ENCODE measurements at regions not wholly inside any gene's neighbourhood (a gene's known extent, or its start where the extent isn't known, plus 50 kb on each side); places are given as distances from the start of the nearest gene placed in this dataset.

DNA sequence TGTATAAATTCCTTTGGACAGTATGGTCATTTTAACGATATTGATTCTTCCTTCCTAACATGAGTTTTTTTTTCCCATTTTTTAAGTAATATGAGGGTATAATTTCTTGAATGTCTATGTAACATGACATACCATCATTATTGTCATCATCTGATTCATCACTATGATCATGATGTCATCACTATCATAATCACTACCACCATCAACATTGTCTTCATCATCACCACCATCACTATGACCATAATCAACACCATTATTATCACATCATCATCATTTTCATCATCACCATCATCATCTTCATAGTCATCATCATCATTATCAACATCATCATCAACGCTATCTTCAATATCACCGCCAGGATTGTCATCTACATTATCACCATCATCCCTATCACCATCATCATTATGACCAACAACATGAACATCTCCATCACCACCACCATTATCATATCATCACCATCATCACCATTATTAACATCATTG, 1377.2 kb downstream of the CDY2B start:
- no peak for DNase-seq (ENCODE audit: low spot score in 2 of 2)
- Histone ChIP-seq H3K27ac (no peak overlapping the region), H3K36me3 (no peaks in the 10 kb centered on the region), H3K9me3 (no peaks in the 10 kb centered on the region), H3K4me3 (no peak overlapping the region), H3K27me3 (no peaks in the 10 kb centered on the region), H3K4me1 (no peaks in the 10 kb centered on the region)
- no CpG with 5 or more reads among the region's 3 CpGs for WGBS
- TF ChIP-seq POLR2A (IDR thresholded peaks at IDR 0.05) (no peak), EP300 (IDR thresholded peaks at IDR 0.05) (no peak), POLR2AphosphoS5 (IDR thresholded peaks at IDR 0.05) (no peak)
- TF ChIP-seq, protein P1, sequence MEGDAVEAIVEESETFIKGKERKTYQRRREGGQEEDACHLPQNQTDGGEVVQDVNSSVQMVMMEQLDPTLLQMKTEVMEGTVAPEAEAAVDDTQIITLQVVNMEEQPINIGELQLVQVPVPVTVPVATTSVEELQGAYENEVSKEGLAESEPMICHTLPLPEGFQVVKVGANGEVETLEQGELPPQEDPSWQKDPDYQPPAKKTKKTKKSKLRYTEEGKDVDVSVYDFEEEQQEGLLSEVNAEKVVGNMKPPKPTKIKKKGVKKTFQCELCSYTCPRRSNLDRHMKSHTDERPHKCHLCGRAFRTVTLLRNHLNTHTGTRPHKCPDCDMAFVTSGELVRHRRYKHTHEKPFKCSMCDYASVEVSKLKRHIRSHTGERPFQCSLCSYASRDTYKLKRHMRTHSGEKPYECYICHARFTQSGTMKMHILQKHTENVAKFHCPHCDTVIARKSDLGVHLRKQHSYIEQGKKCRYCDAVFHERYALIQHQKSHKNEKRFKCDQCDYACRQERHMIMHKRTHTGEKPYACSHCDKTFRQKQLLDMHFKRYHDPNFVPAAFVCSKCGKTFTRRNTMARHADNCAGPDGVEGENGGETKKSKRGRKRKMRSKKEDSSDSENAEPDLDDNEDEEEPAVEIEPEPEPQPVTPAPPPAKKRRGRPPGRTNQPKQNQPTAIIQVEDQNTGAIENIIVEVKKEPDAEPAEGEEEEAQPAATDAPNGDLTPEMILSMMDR (IDR thresholded peaks at IDR 0.05), result no peak

DNA sequence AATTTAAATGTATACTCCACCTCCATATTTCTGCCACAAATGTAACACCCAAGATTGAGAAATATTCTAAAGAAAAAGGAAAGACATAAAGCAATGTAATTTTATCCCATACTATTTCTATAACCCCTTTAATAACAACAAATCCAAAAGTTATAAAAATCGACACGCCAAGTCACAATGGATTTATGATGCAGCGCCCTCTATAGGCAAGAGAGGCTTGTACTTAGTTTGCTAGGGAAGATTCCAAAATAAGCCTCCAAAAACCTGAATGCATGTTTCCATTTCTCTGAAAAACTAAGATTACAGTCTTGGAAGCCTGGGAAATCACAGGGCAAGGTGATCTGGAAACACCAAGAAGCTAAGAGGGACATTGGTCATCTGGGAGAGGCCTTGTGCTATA, 1389.3 kb downstream of the CDY2B start:
- TF ChIP-seq EP300 (IDR thresholded peaks at IDR 0.05), result no peak
- TF ChIP-seq POLR2AphosphoS5 (IDR thresholded peaks at IDR 0.05), result no peak
- TF ChIP-seq POLR2A (IDR thresholded peaks at IDR 0.05), result no peak
- TF ChIP-seq, protein P1 (IDR thresholded peaks at IDR 0.05), result no peak
- WGBS, result no CpG with 5 or more reads among the region's 3 CpGs
- H3K36me3 ChIP-seq, result no peaks in the 10 kb centered on the region

DNA sequence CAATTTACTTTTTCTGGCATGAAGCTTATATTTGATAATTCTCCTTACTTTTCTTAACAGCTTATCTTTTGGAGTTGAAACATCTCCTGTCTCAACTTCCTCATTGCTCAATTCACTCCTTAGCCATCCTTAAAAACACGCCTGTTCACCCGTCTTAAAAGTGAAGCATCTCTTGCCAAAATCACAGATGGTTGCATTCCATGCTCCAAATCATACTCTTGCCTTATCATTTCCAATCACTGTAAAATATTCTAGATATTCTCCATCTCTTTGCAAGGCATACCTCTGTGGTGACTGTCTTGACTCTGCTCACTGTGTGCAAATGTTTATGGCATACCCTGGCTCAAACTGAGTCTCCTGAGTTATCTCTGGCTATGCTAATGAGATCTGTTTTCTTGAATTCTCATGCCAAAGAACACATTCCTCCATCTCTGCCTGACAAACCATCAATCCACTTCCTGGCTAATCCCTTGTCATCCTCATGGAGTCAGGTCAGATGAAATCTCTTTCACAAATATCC, 1393.3 kb downstream of the CDY2B start:
- TF ChIP-seq, protein P1 (IDR thresholded peaks at IDR 0.05), result no peak
- no peak for TF ChIP-seq EP300 (IDR thresholded peaks at IDR 0.05)
- Histone ChIP-seq H3K9me3 (no peaks in the 10 kb centered on the region), H3K27ac (no peak overlapping the region), H3K4me1 (no peaks in the 10 kb centered on the region), H3K4me3 (no peak overlapping the region), H3K36me3 (no peaks in the 10 kb centered on the region), H3K27me3 (no peaks in the 10 kb centered on the region)
- no peak for DNase-seq (ENCODE audit: low spot score in 2 of 2)
- WGBS, result no CpG with 5 or more reads among the region's 2 CpGs

More for the DNA sequence above, 1389.3 kb downstream of the CDY2B start:
- no peak for DNase-seq (ENCODE audit: low spot score in 2 of 2)
- H3K27ac ChIP-seq, result no peak overlapping the region
- H3K9me3 ChIP-seq, result no peaks in the 10 kb centered on the region
- no peak overlapping the region for H3K4me3 ChIP-seq
- H3K4me1 ChIP-seq, result no peaks in the 10 kb centered on the region
- H3K27me3 ChIP-seq, result no peaks in the 10 kb centered on the region

DNA sequence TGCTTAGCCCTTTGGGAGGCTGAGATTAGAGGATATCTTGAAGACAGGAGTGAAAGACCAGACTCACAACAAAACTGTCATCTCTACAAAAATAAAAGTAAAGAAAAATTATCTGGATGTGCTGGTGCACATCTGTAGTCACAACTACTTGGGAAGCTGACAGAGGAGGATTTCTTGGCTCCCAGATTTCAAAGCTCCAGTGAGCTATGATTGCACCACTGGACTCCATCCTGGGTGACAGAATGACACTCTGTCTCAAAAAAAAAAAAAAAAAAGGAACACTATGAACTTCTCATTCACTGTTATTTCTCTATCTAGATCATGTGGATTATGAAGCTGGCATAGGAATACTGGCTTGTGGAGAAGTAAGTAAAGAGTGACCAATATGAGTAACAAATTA, 1400.0 kb downstream of the CDY2B start:
- H3K36me3 ChIP-seq, result no peaks in the 10 kb centered on the region
- TF ChIP-seq, protein P1 (IDR thresholded peaks at IDR 0.05), result no peak
- TF ChIP-seq EP300 (IDR thresholded peaks at IDR 0.05) (no peak), POLR2AphosphoS5 (IDR thresholded peaks at IDR 0.05) (no peak), POLR2A (IDR thresholded peaks at IDR 0.05) (no peak)
- no peaks in the 10 kb centered on the region for H3K27me3 ChIP-seq
- DNase-seq (ENCODE audit: low spot score in 2 of 2), result no peak
- no peaks in the 10 kb centered on the region for H3K9me3 ChIP-seq
- H3K4me1 ChIP-seq, result no peaks in the 10 kb centered on the region
- H3K4me3 ChIP-seq, result no peak overlapping the region
- no peak overlapping the region for H3K27ac ChIP-seq

DNA sequence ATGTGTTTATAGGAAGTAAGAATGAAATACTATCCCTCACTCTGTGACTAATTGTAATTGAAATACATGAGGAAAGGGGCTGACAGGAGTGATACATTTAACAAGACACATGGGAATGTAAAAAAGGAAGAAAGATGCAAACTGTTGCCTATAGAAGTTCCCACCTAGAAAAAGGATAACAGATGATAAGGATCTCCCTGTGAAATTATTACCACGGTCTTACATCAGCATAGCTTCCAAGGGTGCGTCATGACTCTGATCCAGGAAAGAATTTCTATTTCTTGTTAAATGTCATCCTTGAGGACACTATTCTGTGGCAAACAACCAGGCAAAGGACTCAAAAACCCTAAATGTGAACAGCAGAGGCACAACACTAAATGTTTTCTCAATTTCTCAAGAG, 1406.0 kb downstream of the CDY2B start:
- Histone ChIP-seq H3K4me1 (no peaks in the 10 kb centered on the region), H3K27ac (no peak overlapping the region), H3K36me3 (no peaks in the 10 kb centered on the region), H3K9me3 (no peaks in the 10 kb centered on the region), H3K27me3 (no peaks in the 10 kb centered on the region), H3K4me3 (no peak overlapping the region)
- TF ChIP-seq POLR2AphosphoS5 (IDR thresholded peaks at IDR 0.05) (no peak), POLR2A (IDR thresholded peaks at IDR 0.05) (no peak), EP300 (IDR thresholded peaks at IDR 0.05) (no peak)
- TF ChIP-seq, protein P1 (IDR thresholded peaks at IDR 0.05), result no peak
- no peak for DNase-seq (ENCODE audit: low spot score in 2 of 2)
- WGBS, result no CpG with 5 or more reads among the region's 2 CpGs

Measured in suprapubic skin (tissue), 4 donors.